ENCODE measurements at regions not wholly inside any gene's neighbourhood (a gene's known extent, or its start where the extent isn't known, plus 50 kb on each side); places are given as distances from the start of the nearest gene placed in this dataset.

DNA sequence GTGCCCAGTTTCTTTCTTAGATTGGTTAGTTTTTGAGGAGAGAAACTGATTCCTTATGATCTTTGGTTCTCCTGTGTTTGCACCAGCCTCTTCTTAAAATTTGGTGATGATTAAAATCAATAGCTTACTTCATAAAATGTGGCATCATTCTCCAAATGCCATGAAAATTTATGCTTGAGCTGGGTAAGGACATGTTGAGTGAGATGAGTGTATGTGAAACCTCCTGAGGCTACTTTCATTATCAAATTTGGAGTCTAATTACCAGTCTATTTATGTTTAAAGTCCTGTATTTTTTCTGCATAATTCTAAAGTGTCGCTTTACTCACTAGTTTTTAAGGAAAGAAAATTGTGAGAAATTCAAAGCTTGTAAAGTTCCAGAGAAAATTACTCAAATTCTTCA is 102.1 kb downstream of the DIPK2A start:
- intact Hi-C loops (cut with DNase I), result no loop called here
- H3K9me3 ChIP-seq, result peaks cover 0 to 19% of the 10 kb centered on the region in 2 donors

DNA sequence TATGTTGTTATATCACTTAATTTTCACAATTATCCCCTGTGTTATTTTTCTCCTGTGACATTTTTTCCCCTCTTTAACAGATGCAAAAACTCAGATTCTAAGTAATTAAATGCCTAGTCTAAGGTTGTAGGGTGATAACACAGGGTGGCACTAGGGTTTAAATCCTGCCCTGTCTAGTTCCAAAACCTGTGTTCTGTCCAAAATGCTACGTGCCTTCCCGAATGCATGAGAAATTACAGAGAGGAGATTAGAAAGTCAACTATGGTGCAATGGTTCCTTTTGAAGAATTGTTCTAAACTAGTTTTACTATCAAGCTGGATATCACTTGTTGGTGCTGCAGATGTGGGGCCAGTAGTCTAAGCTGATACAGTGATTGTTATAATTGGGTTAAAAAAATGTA is 108.0 kb downstream of the DIPK2A start:
- intact Hi-C loops (cut with DNase I), result no loop called here
- TF ChIP-seq, protein P1, sequence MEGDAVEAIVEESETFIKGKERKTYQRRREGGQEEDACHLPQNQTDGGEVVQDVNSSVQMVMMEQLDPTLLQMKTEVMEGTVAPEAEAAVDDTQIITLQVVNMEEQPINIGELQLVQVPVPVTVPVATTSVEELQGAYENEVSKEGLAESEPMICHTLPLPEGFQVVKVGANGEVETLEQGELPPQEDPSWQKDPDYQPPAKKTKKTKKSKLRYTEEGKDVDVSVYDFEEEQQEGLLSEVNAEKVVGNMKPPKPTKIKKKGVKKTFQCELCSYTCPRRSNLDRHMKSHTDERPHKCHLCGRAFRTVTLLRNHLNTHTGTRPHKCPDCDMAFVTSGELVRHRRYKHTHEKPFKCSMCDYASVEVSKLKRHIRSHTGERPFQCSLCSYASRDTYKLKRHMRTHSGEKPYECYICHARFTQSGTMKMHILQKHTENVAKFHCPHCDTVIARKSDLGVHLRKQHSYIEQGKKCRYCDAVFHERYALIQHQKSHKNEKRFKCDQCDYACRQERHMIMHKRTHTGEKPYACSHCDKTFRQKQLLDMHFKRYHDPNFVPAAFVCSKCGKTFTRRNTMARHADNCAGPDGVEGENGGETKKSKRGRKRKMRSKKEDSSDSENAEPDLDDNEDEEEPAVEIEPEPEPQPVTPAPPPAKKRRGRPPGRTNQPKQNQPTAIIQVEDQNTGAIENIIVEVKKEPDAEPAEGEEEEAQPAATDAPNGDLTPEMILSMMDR (IDR thresholded peaks at IDR 0.05), result no peak

More for the DNA sequence above, 102.1 kb downstream of the DIPK2A start:
- Histone ChIP-seq H3K4me1 (no peaks in the 10 kb centered on the region), H3K4me3 (no peak overlapping the region), H3K27ac (no peak overlapping the region), H3K36me3 (no peaks in the 10 kb centered on the region), H3K27me3 (no peaks in the 10 kb centered on the region)
- DNase-seq (ENCODE audit: low spot score in 2 of 2), result no peak
- TF ChIP-seq, protein P1 (IDR thresholded peaks at IDR 0.05), result no peak

DNA sequence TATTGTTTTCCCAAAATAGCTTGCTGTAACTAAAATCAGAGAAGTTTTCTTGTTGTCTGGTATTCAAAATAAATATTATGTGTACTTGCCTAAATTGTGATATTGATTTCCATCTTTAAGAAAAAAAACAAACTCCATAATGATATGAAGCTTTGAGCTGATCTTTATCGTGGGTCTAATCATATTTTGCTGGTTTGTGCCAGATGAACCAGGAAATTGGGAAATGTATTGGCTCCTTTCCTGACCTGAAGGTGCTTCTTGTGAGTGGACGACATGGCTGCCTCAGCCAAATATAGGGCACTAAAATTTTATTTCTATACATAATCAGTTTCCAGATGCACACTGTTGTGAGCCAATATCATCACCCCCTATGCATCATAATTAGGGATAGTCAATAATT is 113.3 kb downstream of the DIPK2A start:
- TF ChIP-seq, protein P1 (IDR thresholded peaks at IDR 0.05), result no peak
- H3K9me3 ChIP-seq, result no peaks in the 10 kb centered on the region
- DNase-seq (ENCODE audit: low spot score in 2 of 2), result no peak
- no peaks in the 10 kb centered on the region for H3K36me3 ChIP-seq
- no peak overlapping the region for H3K27ac ChIP-seq
- H3K27me3 ChIP-seq, result no peaks in the 10 kb centered on the region
- no peak overlapping the region for H3K4me3 ChIP-seq
- no peaks in the 10 kb centered on the region for H3K4me1 ChIP-seq
- intact Hi-C loops (cut with DNase I), result no loop called here

More for the DNA sequence above, 108.0 kb downstream of the DIPK2A start:
- H3K27ac ChIP-seq, result no peak overlapping the region
- no peaks in the 10 kb centered on the region for H3K27me3 ChIP-seq
- no peaks in the 10 kb centered on the region for H3K4me1 ChIP-seq
- H3K4me3 ChIP-seq, result no peak overlapping the region
- no peaks in the 10 kb centered on the region for H3K36me3 ChIP-seq
- no peak for DNase-seq (ENCODE audit: low spot score in 2 of 2)
- H3K9me3 ChIP-seq, result no peaks in the 10 kb centered on the region

DNA sequence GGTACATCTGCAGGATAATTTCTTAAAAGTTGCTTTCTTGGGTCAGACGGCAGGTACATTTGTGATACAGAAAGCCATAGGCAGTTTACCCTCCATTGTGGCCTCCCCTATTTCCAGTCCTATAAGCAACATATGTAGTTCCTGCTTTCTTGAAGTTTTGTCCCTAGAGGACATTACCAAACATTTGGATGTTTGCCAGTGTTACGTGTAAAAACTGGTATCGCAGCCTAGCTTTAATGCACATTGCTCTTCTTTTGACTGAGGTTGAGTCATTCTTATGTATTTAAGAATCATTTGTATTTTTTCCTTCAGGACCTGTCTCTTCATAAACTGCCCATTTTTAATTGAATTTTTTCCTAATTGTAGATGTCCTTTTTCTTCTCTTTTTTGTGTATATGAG is 114.3 kb downstream of the DIPK2A start:
- intact Hi-C loops (cut with DNase I), result no loop called here
- Histone ChIP-seq H3K36me3 (no peaks in the 10 kb centered on the region), H3K4me3 (no peak overlapping the region), H3K27ac (no peak overlapping the region), H3K4me1 (no peaks in the 10 kb centered on the region), H3K27me3 (no peaks in the 10 kb centered on the region), H3K9me3 (no peaks in the 10 kb centered on the region)
- DNase-seq (ENCODE audit: low spot score in 2 of 2), result no peak
- TF ChIP-seq, protein P1 (IDR thresholded peaks at IDR 0.05), result no peak

DNA sequence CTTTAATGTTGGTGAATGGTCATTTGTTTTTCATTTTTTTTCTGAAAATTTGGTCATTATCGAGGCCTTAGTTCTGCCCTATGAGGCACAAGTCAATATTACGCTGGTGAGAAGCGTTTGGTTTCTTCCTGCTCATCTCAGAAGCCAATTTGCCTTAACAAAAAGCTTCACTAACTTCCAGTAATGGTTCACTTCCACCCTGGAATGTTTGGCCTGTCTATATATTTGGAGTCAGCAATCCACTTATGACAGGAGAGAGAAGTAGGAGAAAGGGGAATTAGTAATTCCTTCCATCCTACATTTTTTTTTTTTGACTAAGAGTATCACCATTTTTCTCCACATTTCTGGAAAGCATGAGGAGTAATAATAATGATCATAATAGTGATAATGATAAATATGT is 124.4 kb downstream of the DIPK2A start:
- H3K27ac ChIP-seq, result no peak overlapping the region
- no peaks in the 10 kb centered on the region for H3K4me1 ChIP-seq
- H3K36me3 ChIP-seq, result no peaks in the 10 kb centered on the region
- no peaks in the 10 kb centered on the region for H3K27me3 ChIP-seq
- no peak overlapping the region for H3K4me3 ChIP-seq
- peaks cover 0 to 7% of the 10 kb centered on the region in 2 donors for H3K9me3 ChIP-seq
- TF ChIP-seq, protein P1 (IDR thresholded peaks at IDR 0.05), result no peak
- no peak for DNase-seq (ENCODE audit: low spot score in 2 of 2)
- intact Hi-C loops (cut with DNase I), result no loop called here

DNA sequence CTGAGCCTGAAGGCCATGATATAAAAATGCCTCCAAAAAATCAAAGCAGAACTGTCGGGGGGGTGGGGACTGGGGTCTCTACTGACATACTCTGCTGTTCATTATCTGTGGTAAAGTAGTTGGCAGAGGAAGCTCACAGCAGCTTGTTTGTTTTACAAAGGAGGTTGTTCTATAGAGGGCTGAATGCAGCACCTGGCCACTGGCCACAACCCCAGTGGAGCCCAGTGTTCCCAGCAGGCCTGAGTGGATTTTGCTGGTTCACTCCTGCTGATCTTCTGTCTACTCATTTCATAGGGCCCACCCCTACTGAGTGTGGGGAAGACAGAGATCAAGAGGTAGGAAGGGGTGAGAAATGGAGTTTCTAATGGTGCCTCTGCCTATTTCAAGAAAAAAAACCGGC is 125.5 kb downstream of the DIPK2A start:
- H3K27me3 ChIP-seq, result no peaks in the 10 kb centered on the region
- H3K4me3 ChIP-seq, result no peak overlapping the region
- H3K9me3 ChIP-seq, result peaks cover 0 to 7% of the 10 kb centered on the region in 2 donors
- TF ChIP-seq, protein P1 (IDR thresholded peaks at IDR 0.05), result no peak
- no peak overlapping the region for H3K27ac ChIP-seq
- no peaks in the 10 kb centered on the region for H3K36me3 ChIP-seq
- intact Hi-C loops (cut with DNase I), result no loop called here
- DNase-seq (ENCODE audit: low spot score in 2 of 2), result no peak
- H3K4me1 ChIP-seq, result peaks cover 0 to under 1% of the 10 kb centered on the region in 2 donors
